Activated CD8-positive, alpha-beta T cell treated with anti-CD3 and anti-CD28 coated beads for 36 hours (primary cell): ENCODE measurements at regions not wholly inside any gene's neighbourhood (a gene's known extent, or its start where the extent isn't known, plus 50 kb on each side); places are given as distances from the start of the nearest gene placed in this dataset.

Source experiments
- ATAC-seq: fragments of 200-7000 bp; cut with Tn5 transposase; one replicate; pipeline ENCODE4 v1.10.0; 2021; ENCODE audit warnings: mild to moderate bottlenecking, moderate library complexity
- CTCF ChIA-PET: fragments of 350-600 bp; sonication (Branson Sonifier 250); formaldehyde crosslinking; loops from one replicate; lab custom pipeline; 2021; ENCODE audit warnings: antibody characterized with exemption; lab: Charles Lee
- POLR2A ChIA-PET: fragments of 350-600 bp; sonication (Branson Sonifier 250); formaldehyde crosslinking; loops from one replicate; lab custom pipeline; 2021; ENCODE audit warnings: antibody characterized with exemption; lab: Charles Lee
- DNase-seq: peaks from one replicate; pipeline ENCODE4 v3.0.0-alpha.2; 2020
- H3K27ac Mint-ChIP-seq: one replicate; pipeline ENCODE4 v1.8.0; 2021; ENCODE audit warnings: mild to moderate bottlenecking, mixed read lengths
- H3K27me3 Mint-ChIP-seq: one replicate; pipeline ENCODE4 v1.8.0; 2021; ENCODE audit warnings: mixed read lengths
- H3K36me3 Mint-ChIP-seq: one replicate; pipeline ENCODE4 v1.8.0; 2021; ENCODE audit warnings: low read depth, mixed read lengths
- H3K4me1 Mint-ChIP-seq: one replicate; pipeline ENCODE4 v1.8.0; 2021; ENCODE audit warnings: low read depth, mixed read lengths
- H3K4me3 Mint-ChIP-seq: one replicate; pipeline ENCODE4 v1.8.0; 2021; ENCODE audit warnings: mild to moderate bottlenecking, moderate library complexity, mixed read lengths
- H3K9me3 Mint-ChIP-seq: one replicate; pipeline ENCODE4 v1.8.0; 2021; ENCODE audit warnings: mixed read lengths
- intact Hi-C: fragments of 100-400 bp; cut with micrococcal nuclease; formaldehyde crosslinking; loops from one replicate; pipeline ENCODE4 v1.10.0; 2022
- TF ChIP-seq, protein P1 (sequence below): fragments of 200-600 bp; IDR thresholded peaks from one replicate; pipeline ENCODE4 v1.8.0; 2022; ENCODE audit warnings: antibody characterized with exemption, mild to moderate bottlenecking

DNA sequence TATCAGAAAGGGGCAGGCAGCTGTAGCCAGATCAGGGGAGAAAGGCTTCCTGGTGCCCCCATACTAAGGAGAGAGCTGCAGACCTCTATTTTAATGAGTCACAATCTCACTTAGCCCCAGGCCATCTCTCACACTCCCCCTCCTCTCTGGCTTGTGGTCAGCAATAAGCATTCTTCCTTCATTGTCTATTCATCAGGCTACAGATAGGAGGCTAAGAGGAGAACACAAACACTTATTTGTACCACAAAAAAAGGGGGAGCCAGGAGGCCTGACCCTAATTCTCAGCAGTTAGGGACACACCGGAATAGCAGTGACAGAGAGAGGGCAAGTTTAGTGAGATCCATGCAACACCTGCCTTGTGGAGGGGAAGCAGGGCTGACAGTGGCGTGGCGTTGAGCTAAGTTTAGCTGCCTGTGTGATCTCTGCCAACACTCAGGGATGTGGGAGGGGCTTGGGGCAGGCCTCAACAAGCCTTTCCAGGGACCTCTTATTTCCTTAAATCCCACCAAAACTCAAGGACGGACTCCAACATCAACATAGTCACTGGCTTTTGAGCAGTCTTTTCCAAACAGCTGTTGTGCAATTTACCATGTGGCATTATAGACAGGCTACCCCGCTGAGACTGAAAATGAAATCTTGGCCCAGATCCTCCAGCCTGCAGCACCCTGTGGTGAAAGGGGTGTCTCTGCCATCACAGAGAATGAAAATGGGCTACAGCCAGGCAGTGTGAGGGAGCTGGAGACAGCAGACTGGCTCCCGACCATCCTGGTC lies 191.9 kb upstream of the TSC22D2 start:
- no peak for ATAC-seq
- H3K4me3 Mint-ChIP-seq = no peak overlapping the region
- TF ChIP-seq, protein P1, sequence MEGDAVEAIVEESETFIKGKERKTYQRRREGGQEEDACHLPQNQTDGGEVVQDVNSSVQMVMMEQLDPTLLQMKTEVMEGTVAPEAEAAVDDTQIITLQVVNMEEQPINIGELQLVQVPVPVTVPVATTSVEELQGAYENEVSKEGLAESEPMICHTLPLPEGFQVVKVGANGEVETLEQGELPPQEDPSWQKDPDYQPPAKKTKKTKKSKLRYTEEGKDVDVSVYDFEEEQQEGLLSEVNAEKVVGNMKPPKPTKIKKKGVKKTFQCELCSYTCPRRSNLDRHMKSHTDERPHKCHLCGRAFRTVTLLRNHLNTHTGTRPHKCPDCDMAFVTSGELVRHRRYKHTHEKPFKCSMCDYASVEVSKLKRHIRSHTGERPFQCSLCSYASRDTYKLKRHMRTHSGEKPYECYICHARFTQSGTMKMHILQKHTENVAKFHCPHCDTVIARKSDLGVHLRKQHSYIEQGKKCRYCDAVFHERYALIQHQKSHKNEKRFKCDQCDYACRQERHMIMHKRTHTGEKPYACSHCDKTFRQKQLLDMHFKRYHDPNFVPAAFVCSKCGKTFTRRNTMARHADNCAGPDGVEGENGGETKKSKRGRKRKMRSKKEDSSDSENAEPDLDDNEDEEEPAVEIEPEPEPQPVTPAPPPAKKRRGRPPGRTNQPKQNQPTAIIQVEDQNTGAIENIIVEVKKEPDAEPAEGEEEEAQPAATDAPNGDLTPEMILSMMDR = no peak
- POLR2A ChIA-PET = no interaction called here
- no peak for DNase-seq
- H3K27ac Mint-ChIP-seq = no peak overlapping the region
- CTCF ChIA-PET = interaction anchor here (1.7 to 2.3 kb wide), 2 partner anchors 11 to 249 kb away, joined by 5 to 6 read pairs; no protein-coding TSS in a partner anchor
- peaks cover 10% of the 10 kb centered on the region for H3K27me3 Mint-ChIP-seq
- no peaks in the 10 kb centered on the region for H3K36me3 Mint-ChIP-seq
- peaks cover 1% of the 10 kb centered on the region for H3K4me1 Mint-ChIP-seq
- no peaks in the 10 kb centered on the region for H3K9me3 Mint-ChIP-seq
- intact Hi-C loops = no loop called here

DNA sequence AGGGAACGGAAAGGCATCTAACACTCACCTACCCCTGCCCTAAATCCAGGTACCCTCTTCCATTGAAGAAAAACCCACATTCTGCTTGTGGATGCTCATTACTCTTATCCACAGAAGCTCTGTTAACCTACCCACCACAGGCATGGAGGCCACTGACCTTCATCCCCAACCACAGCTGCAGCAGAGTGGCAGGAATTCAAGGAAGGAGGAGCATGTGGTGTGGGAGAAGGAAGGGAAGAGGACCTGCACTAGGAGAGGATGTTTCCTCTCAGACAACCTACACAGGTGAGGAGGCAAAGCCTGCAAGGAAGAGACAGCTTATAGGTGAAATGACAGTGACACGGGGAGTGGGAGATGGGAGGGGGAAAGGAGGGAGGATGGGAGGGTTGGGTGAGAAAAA lies 192.5 kb upstream of the TSC22D2 start:
- TF ChIP-seq, protein P1 = no peak
- H3K36me3 Mint-ChIP-seq = no peaks in the 10 kb centered on the region
- POLR2A ChIA-PET = no interaction called here
- no peaks in the 10 kb centered on the region for H3K4me1 Mint-ChIP-seq
- DNase-seq (no peak), ATAC-seq (no peak)
- CTCF ChIA-PET = interaction anchor here (2.3 kb wide), 1 partner anchor 12 kb away, joined by 5 read pairs; no protein-coding TSS in a partner anchor
- H3K9me3 Mint-ChIP-seq = no peaks in the 10 kb centered on the region
- no peak overlapping the region for H3K4me3 Mint-ChIP-seq
- intact Hi-C loops = no loop called here
- no peak overlapping the region for H3K27ac Mint-ChIP-seq
- peaks cover 7% of the 10 kb centered on the region for H3K27me3 Mint-ChIP-seq

DNA sequence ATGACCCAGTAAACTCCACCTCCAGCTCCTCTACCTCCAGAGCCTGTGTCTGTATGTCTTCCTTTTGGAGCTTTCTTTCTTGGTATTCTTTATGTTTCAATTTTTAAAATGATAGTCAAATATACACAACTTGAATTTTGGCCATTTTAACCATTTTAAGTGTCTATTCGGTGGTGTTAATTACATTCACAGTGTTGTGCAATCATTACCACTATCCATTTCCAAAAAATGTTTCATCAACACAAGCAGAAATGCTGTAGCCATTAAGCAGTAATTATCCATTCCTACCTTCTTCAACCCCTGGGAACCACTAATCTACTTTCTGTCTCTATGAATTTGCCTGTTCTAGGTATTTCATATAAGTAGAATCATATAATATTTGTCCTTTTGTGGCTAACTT lies 194.5 kb upstream of the TSC22D2 start:
- no peak overlapping the region for H3K27ac Mint-ChIP-seq
- no peaks in the 10 kb centered on the region for H3K4me1 Mint-ChIP-seq
- no peaks in the 10 kb centered on the region for H3K9me3 Mint-ChIP-seq
- no peaks in the 10 kb centered on the region for H3K36me3 Mint-ChIP-seq
- ChIA-PET CTCF (interaction anchor here (1.0 to 1.6 kb wide), 2 partner anchors 276 to 282 kb away, joined by 3 to 5 read pairs; no protein-coding TSS in a partner anchor), POLR2A (no interaction called here)
- TF ChIP-seq, protein P1 = no peak
- H3K27me3 Mint-ChIP-seq = peaks cover 7% of the 10 kb centered on the region
- DNase-seq = no peak
- H3K4me3 Mint-ChIP-seq = no peak overlapping the region
- intact Hi-C loops = no loop called here
- no peak for ATAC-seq

DNA sequence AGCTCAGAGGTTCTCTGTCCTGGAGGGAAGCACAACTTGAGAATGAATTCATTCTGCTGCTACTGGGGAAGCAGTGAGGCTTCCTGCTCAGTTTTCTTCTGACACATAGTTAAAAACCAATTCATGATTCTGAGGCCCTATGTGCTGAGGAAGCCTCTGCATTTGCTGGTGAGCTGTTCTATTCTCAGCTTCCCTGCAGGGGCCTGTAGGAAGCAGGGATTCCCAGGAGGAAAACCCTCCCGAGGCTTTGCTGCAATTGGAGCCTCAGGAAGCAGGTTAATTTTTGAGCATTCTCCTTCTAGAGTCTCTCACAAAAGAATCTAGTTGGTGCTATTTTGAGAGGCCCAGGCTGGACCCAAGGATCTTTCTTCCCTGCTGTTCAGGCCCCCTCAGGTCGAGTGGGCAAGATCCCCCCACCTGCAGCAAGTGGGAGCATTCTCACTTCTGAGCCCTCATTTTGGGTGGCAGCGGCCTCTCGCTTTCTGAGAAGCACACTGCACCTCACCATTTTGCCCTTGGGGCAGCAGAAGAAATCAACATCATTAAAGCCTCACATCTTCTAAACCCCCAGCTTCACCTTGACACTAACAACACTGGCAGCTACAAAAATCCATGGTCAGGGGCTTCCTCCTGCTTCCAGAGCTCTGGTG lies 197.5 kb upstream of the TSC22D2 start:
- CTCF ChIA-PET = interaction anchor here (0.7 to 1.1 kb wide), 2 partner anchors 12 to 243 kb away, joined by 3 to 4 read pairs; no protein-coding TSS in a partner anchor
- TF ChIP-seq, protein P1 = no peak
- POLR2A ChIA-PET = interaction anchor here (1.7 kb wide), 1 partner anchor 9 kb away, joined by 3 read pairs; no protein-coding TSS in a partner anchor

DNA sequence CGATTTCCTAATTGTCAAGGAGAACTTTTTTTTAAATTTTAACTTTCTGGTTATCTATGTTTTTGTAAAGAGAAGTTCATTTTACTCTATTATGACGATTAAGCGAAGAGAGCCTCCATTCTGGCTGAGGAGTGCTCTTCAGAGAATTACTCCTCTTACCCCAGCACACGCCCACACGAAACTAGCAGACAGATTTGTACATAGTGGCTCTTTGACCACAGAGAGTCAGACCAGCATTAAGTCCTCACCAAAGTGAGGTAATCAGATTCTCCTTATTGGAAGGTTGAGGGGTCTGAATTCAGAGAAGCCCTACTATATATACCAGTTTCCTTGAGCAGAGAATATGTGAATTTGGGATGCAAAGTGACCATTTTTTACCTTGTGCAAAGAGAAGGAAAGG lies 204.8 kb upstream of the TSC22D2 start:
- H3K9me3 Mint-ChIP-seq = no peaks in the 10 kb centered on the region
- TF ChIP-seq, protein P1 = no peak
- DNase-seq (no peak), ATAC-seq (no peak)
- H3K36me3 Mint-ChIP-seq = no peaks in the 10 kb centered on the region
- POLR2A ChIA-PET = interaction anchor here (0.6 kb wide), 1 partner anchor 290 kb away, joined by 3 read pairs; no protein-coding TSS in a partner anchor
- H3K27me3 Mint-ChIP-seq = peaks cover 20% of the 10 kb centered on the region
- intact Hi-C loops = no loop called here
- no peaks in the 10 kb centered on the region for H3K4me1 Mint-ChIP-seq
- CTCF ChIA-PET = no interaction called here
- no peak overlapping the region for H3K4me3 Mint-ChIP-seq
- H3K27ac Mint-ChIP-seq = no peak overlapping the region

More for the DNA sequence above, 197.5 kb upstream of the TSC22D2 start:
- no peaks in the 10 kb centered on the region for H3K36me3 Mint-ChIP-seq
- no peak for DNase-seq
- no peak overlapping the region for H3K27ac Mint-ChIP-seq
- H3K4me3 Mint-ChIP-seq = no peak overlapping the region
- ATAC-seq = no peak
- no peaks in the 10 kb centered on the region for H3K9me3 Mint-ChIP-seq
- peaks cover 18% of the 10 kb centered on the region for H3K27me3 Mint-ChIP-seq
- H3K4me1 Mint-ChIP-seq = no peaks in the 10 kb centered on the region
- intact Hi-C loops = no loop called here
